HG03045 (cell line): ENCODE measurements at regions not wholly inside any gene's neighbourhood (a gene's known extent, or its start where the extent isn't known, plus 50 kb on each side); places are given as distances from the start of the nearest gene placed in this dataset.
A peak's percentile ranks its signal among the peaks of the same experiment; 100 is the strongest.
"Not testable (repeated sequence)": the region's sequence is repeated elsewhere in the genome, so short reads cannot be mapped to it uniquely, and the experiment has no call there.

Experiments
- ATAC-seq: cut with Tn5 transposase; IDR thresholded peaks from one replicate; pipeline ENCODE4 v1.9.1; 2021; ENCODE audit warnings: mild to moderate bottlenecking, moderate library complexity; ENCODE audit not compliant: unreplicated experiment

- no peak for ATAC-seq
Measured at GRCh38 chr3:191148131-191148530, 50.9 kb upstream of the OSTN start.

GRCh38 chr3:191143224-191143623, 55.8 kb upstream of the OSTN start:
- no peak for ATAC-seq

- ATAC-seq, result no peak
Measured at GRCh38 chr3:191141728-191142127, 57.3 kb upstream of the OSTN start.

GRCh38 chr3:191139736-191140135, 59.3 kb upstream of the OSTN start:
- peak; percentile 61 for ATAC-seq

GRCh38 chr3:191138937-191139336, 60.1 kb upstream of the OSTN start:
- peak; percentile 31 for ATAC-seq

- no peak for ATAC-seq
Measured at GRCh38 chr3:191137708-191138107, 61.3 kb upstream of the OSTN start.

GRCh38 chr3:191136347-191136746, 62.7 kb upstream of the OSTN start:
- ATAC-seq, result no peak

GRCh38 chr3:191135175-191135574, 63.9 kb upstream of the OSTN start:
- ATAC-seq, result no peak

GRCh38 chr3:191133359-191133758, 65.7 kb upstream of the OSTN start:
- no peak for ATAC-seq

GRCh38 chr3:191131305-191131704, 67.7 kb upstream of the OSTN start:
- no peak for ATAC-seq

GRCh38 chr3:191124891-191125290, 74.2 kb upstream of the OSTN start:
- not testable (repeated sequence) for ATAC-seq

- no peak for ATAC-seq
Measured at GRCh38 chr3:191123946-191124345, 75.1 kb upstream of the OSTN start.

GRCh38 chr3:191123231-191123630, 75.8 kb upstream of the OSTN start:
- ATAC-seq, result no peak

GRCh38 chr3:191120447-191121298, 78.4 kb upstream of the OSTN start:
- ATAC-seq, result no peak

- no peak for ATAC-seq
Measured at GRCh38 chr3:191119415-191120295, 79.4 kb upstream of the OSTN start.

GRCh38 chr3:191111722-191112121, 87.3 kb upstream of the OSTN start:
- ATAC-seq, result no peak

GRCh38 chr3:191105418-191105817, 93.6 kb upstream of the OSTN start:
- no peak for ATAC-seq

- no peak for ATAC-seq
Measured at GRCh38 chr3:191100516-191100915, 98.5 kb upstream of the OSTN start.

- ATAC-seq, result no peak
Measured at GRCh38 chr3:191094057-191094845, 104.8 kb upstream of the OSTN start.

GRCh38 chr3:191087391-191087790, 111.7 kb upstream of the OSTN start:
- ATAC-seq, result no peak

- no peak for ATAC-seq
Measured at GRCh38 chr3:191085091-191085490, 114.0 kb upstream of the OSTN start.
